A673 (cell line): ENCODE measurements at regions not wholly inside any gene's neighbourhood (a gene's known extent, or its start where the extent isn't known, plus 50 kb on each side); places are given as distances from the start of the nearest gene placed in this dataset.

Experiments used
- EZH2 ChIP-seq: fragments of 200-600 bp; sonication (generic); IDR thresholded peaks from 2 replicates; pipeline ENCODE4 v1.6.1; 2017; ENCODE audit warnings: borderline replicate concordance, low read depth, mild to moderate bottlenecking, mixed read lengths, antibody characterized with exemption, low read length; ENCODE audit not compliant: poor library complexity, severe bottlenecking
- TF ChIP-seq, protein P1 (sequence below): fragments of 300-800, 200-600 bp; sonication (generic); conservative IDR thresholded peaks from 2 replicates; pipeline ENCODE4 v1.5.1; 2017; ENCODE audit warnings: low read depth, mild to moderate bottlenecking, antibody characterized with exemption, low read length, moderate library complexity, mixed read lengths

DNA sequence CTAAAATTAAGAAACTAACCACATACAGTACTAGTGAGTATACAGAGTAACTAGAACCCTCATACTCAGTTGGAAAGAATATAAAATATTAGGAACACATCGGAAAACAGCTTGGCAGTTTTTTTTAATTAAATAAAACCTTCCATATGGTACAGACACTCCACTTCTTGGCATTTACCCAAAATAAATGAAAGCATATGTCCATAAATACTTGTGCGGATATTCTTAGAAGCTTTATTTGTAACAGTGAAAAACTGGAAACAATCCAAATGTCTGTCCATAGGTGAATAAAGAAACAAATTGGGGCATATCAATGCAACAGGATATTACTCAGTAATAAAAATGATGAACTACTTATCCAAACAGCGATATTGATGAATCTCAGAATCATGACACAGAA lies 410.0 kb downstream of the HTR7 start:
- TF ChIP-seq, protein P1, sequence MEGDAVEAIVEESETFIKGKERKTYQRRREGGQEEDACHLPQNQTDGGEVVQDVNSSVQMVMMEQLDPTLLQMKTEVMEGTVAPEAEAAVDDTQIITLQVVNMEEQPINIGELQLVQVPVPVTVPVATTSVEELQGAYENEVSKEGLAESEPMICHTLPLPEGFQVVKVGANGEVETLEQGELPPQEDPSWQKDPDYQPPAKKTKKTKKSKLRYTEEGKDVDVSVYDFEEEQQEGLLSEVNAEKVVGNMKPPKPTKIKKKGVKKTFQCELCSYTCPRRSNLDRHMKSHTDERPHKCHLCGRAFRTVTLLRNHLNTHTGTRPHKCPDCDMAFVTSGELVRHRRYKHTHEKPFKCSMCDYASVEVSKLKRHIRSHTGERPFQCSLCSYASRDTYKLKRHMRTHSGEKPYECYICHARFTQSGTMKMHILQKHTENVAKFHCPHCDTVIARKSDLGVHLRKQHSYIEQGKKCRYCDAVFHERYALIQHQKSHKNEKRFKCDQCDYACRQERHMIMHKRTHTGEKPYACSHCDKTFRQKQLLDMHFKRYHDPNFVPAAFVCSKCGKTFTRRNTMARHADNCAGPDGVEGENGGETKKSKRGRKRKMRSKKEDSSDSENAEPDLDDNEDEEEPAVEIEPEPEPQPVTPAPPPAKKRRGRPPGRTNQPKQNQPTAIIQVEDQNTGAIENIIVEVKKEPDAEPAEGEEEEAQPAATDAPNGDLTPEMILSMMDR, result no peak
- TF ChIP-seq EZH2, result no peak
